GM18507 (cell line): ENCODE measurements at regions not wholly inside any gene's neighbourhood (a gene's known extent, or its start where the extent isn't known, plus 50 kb on each side); places are given as distances from the start of the nearest gene placed in this dataset.
"Not testable (repeated sequence)": the region's sequence is repeated elsewhere in the genome, so short reads cannot be mapped to it uniquely, and the experiment has no call there.

ENCODE experiments used
- DNase-seq: peaks from one replicate; pipeline ENCODE4 v3.0.0; 2011; ENCODE audit warnings: low read depth; ENCODE audit not compliant: insufficient read length; ENCODE audit errors: extremely low spot score
- FAIRE-seq: peaks from 2 replicates; lab custom pipeline; 2011; peaks lifted over from hg19 to GRCh38; lab: Jason Lieb, UNC

GRCh38 chrX:95754411-95754810 is 930.2 kb upstream of the DIAPH2 start:
- DNase-seq: no peak
- FAIRE-seq: no peak

- FAIRE-seq: no peak
Measured at GRCh38 chrX:95760356-95760755, 924.3 kb upstream of the DIAPH2 start.

GRCh38 chrX:95762716-95763115 is 921.9 kb upstream of the DIAPH2 start:
- DNase-seq (no peak), FAIRE-seq (no peak)

More at GRCh38 chrX:95760356-95760755, 924.3 kb upstream of the DIAPH2 start:
- no peak for DNase-seq

GRCh38 chrX:95764972-95765451 is 919.6 kb upstream of the DIAPH2 start:
- DNase-seq (no peak), FAIRE-seq (peak; percentile 38)

GRCh38 chrX:95771198-95771597 is 913.4 kb upstream of the DIAPH2 start:
- not testable (repeated sequence) for FAIRE-seq, DNase-seq

- DNase-seq: no peak
- FAIRE-seq: no peak
Measured at GRCh38 chrX:95791876-95792275, 892.8 kb upstream of the DIAPH2 start.

GRCh38 chrX:95797344-95797743 is 887.3 kb upstream of the DIAPH2 start:
- no peak for FAIRE-seq
- DNase-seq: no peak

GRCh38 chrX:95823796-95824195 is 860.8 kb upstream of the DIAPH2 start:
- DNase-seq (no peak), FAIRE-seq (no peak)

GRCh38 chrX:95835223-95835622 is 849.4 kb upstream of the DIAPH2 start:
- FAIRE-seq (no peak), DNase-seq (no peak)

GRCh38 chrX:95836517-95836916 is 848.1 kb upstream of the DIAPH2 start:
- DNase-seq (no peak), FAIRE-seq (no peak)

GRCh38 chrX:95841863-95842262 is 842.8 kb upstream of the DIAPH2 start:
- DNase-seq (no peak), FAIRE-seq (no peak)

- DNase-seq: no peak
- FAIRE-seq: no peak
Measured at GRCh38 chrX:95860127-95860526, 824.5 kb upstream of the DIAPH2 start.

GRCh38 chrX:95875661-95876060 is 809.0 kb upstream of the DIAPH2 start:
- DNase-seq: no peak
- no peak for FAIRE-seq

- DNase-seq (no peak), FAIRE-seq (no peak)
Measured at GRCh38 chrX:95878874-95879273, 805.8 kb upstream of the DIAPH2 start.

- FAIRE-seq: no peak
- no peak for DNase-seq
Measured at GRCh38 chrX:95884186-95884585, 800.5 kb upstream of the DIAPH2 start.

- no peak for FAIRE-seq
- DNase-seq: no peak
Measured at GRCh38 chrX:95885074-95885473, 799.6 kb upstream of the DIAPH2 start.

GRCh38 chrX:95889279-95889678 is 795.4 kb upstream of the DIAPH2 start:
- no peak for FAIRE-seq

GRCh38 chrX:95893636-95894035 is 791.0 kb upstream of the DIAPH2 start:
- no peak for FAIRE-seq
- DNase-seq: no peak

More at GRCh38 chrX:95889279-95889678, 795.4 kb upstream of the DIAPH2 start:
- DNase-seq: no peak

- DNase-seq (no peak), FAIRE-seq (no peak)
Measured at GRCh38 chrX:95903490-95903889, 781.2 kb upstream of the DIAPH2 start.

- DNase-seq (no peak), FAIRE-seq (no peak)
Measured at GRCh38 chrX:95903975-95904374, 780.7 kb upstream of the DIAPH2 start.

GRCh38 chrX:95907081-95907480 is 777.6 kb upstream of the DIAPH2 start:
- FAIRE-seq (no peak), DNase-seq (no peak)

- DNase-seq (no peak), FAIRE-seq (no peak)
Measured at GRCh38 chrX:95911062-95911461, 773.6 kb upstream of the DIAPH2 start.
